ENCODE measurements at regions not wholly inside any gene's neighbourhood (a gene's known extent, or its start where the extent isn't known, plus 50 kb on each side); places are given as distances from the start of the nearest gene placed in this dataset.
"Not testable (repeated sequence)": the region's sequence is repeated elsewhere in the genome, so short reads cannot be mapped to it uniquely, and the experiment has no call there.

- DNase-seq = no peak
- ATAC-seq = no peak
- intact Hi-C loops (cut with DNase I) = no loop called here
Observed at GRCh38 chr12:70008944-70009343, 183.9 kb downstream of the MYRFL start.

GRCh38 chr12:70011353-70011752 is 186.3 kb downstream of the MYRFL start:
- ATAC-seq (no peak), DNase-seq (no peak)
- intact Hi-C loops (cut with DNase I) = no loop called here

- DNase-seq; intact Hi-C loops (cut with DNase I); ATAC-seq: not testable (repeated sequence)
Observed at GRCh38 chr12:70013016-70013415, 188.0 kb downstream of the MYRFL start.

GRCh38 chr12:70028515-70028914 is 203.5 kb downstream of the MYRFL start:
- no peak for ATAC-seq
- intact Hi-C loops (cut with DNase I) = no loop called here

GRCh38 chr12:70028918-70029317 is 203.9 kb downstream of the MYRFL start:
- intact Hi-C loops (cut with DNase I) = no loop called here
- ATAC-seq (no peak), DNase-seq (no peak)

More at GRCh38 chr12:70028515-70028914, 203.5 kb downstream of the MYRFL start:
- DNase-seq = no peak

- no peak for ATAC-seq
- DNase-seq = no peak
- intact Hi-C loops (cut with DNase I) = no loop called here
Observed at GRCh38 chr12:70031046-70031445, 206.0 kb downstream of the MYRFL start.

GRCh38 chr12:70032076-70032475 is 207.0 kb downstream of the MYRFL start:
- ATAC-seq (peak in 1 of 2 donors; percentile 76), DNase-seq (no peak)
- intact Hi-C loops (cut with DNase I) = no loop called here

- intact Hi-C loops (cut with DNase I) = no loop called here
- ATAC-seq = no peak
- DNase-seq = no peak
Observed at GRCh38 chr12:70033310-70033709, 208.3 kb downstream of the MYRFL start.

GRCh38 chr12:70040141-70040540 is 203.1 kb upstream of the CNOT2 start:
- intact Hi-C loops (cut with DNase I) = no loop called here
- ATAC-seq (peak; percentile 38 to 88), DNase-seq (no peak)

GRCh38 chr12:70042675-70043074 is 200.6 kb upstream of the CNOT2 start:
- DNase-seq = no peak
- no peak for ATAC-seq
- intact Hi-C loops (cut with DNase I) = no loop called here

- ATAC-seq (peak; percentile 38 to 53), DNase-seq (no peak)
- intact Hi-C loops (cut with DNase I) = no loop called here
Observed at GRCh38 chr12:70043490-70044138, 199.6 kb upstream of the CNOT2 start.

- no peak for ATAC-seq
- intact Hi-C loops (cut with DNase I) = no loop called here
- DNase-seq = no peak
Observed at GRCh38 chr12:70044167-70044566, 199.1 kb upstream of the CNOT2 start.

- intact Hi-C loops (cut with DNase I) = no loop called here
- peak in 1 of 2 donors; percentile 51 for ATAC-seq
- no peak for DNase-seq
Observed at GRCh38 chr12:70045036-70045435, 198.2 kb upstream of the CNOT2 start.

GRCh38 chr12:70045514-70045913 is 197.7 kb upstream of the CNOT2 start:
- ATAC-seq = no peak
- no peak for DNase-seq
- intact Hi-C loops (cut with DNase I) = no loop called here

GRCh38 chr12:70048521-70049250 is 194.5 kb upstream of the CNOT2 start:
- DNase-seq (no peak), ATAC-seq (no peak)
- intact Hi-C loops (cut with DNase I) = no loop called here

- no peak for ATAC-seq
- intact Hi-C loops (cut with DNase I) = no loop called here
Observed at GRCh38 chr12:70049596-70050360, 193.5 kb upstream of the CNOT2 start.

GRCh38 chr12:70052476-70052875 is 190.8 kb upstream of the CNOT2 start:
- DNase-seq (no peak), ATAC-seq (no peak)
- intact Hi-C loops (cut with DNase I) = no loop called here

More at GRCh38 chr12:70049596-70050360, 193.5 kb upstream of the CNOT2 start:
- DNase-seq = no peak

GRCh38 chr12:70052931-70053497 is 190.2 kb upstream of the CNOT2 start:
- intact Hi-C loops (cut with DNase I) = no loop called here
- peak; percentile 36 for DNase-seq
- ATAC-seq = peak; percentile 72 to 97

- DNase-seq (no peak), ATAC-seq (no peak)
- intact Hi-C loops (cut with DNase I) = no loop called here
Observed at GRCh38 chr12:70059373-70059772, 183.9 kb upstream of the CNOT2 start.

- intact Hi-C loops (cut with DNase I) = no loop called here
- DNase-seq (no peak), ATAC-seq (no peak)
Observed at GRCh38 chr12:70060634-70061033, 182.6 kb upstream of the CNOT2 start.
